CD4-positive, alpha-beta T cell treated with Interleukin-17A for 4 hours (primary cell): ENCODE measurements at regions not wholly inside any gene's neighbourhood (a gene's known extent, or its start where the extent isn't known, plus 50 kb on each side); places are given as distances from the start of the nearest gene placed in this dataset.
A peak's percentile ranks its signal among the peaks of the same experiment; 100 is the strongest.

Experiments used
- DNase-seq: peaks from one replicate; pipeline ENCODE4 v3.0.0-alpha.2; 2020; ENCODE audit warnings: mixed read lengths

GRCh38 chr2:151083856-151084795, 177.5 kb downstream of the RBM43 start:
- DNase-seq = no peak

GRCh38 chr2:151078889-151079288, 182.8 kb downstream of the RBM43 start:
- no peak for DNase-seq

GRCh38 chr2:151071906-151072305, 189.8 kb downstream of the RBM43 start:
- DNase-seq = no peak

GRCh38 chr2:151071382-151071781, 190.3 kb downstream of the RBM43 start:
- no peak for DNase-seq

- no peak for DNase-seq
Measured at GRCh38 chr2:151070253-151070652, 191.4 kb downstream of the RBM43 start.

GRCh38 chr2:151067658-151068369, 193.8 kb downstream of the RBM43 start:
- DNase-seq = no peak

- DNase-seq = no peak
Measured at GRCh38 chr2:151063271-151063670, 198.4 kb downstream of the RBM43 start.

GRCh38 chr2:151060287-151060686, 201.4 kb downstream of the RBM43 start:
- DNase-seq = no peak

- no peak for DNase-seq
Measured at GRCh38 chr2:151056870-151057269, 204.8 kb downstream of the RBM43 start.

GRCh38 chr2:151053661-151053990, 208.0 kb downstream of the RBM43 start:
- no peak for DNase-seq

- DNase-seq = no peak
Measured at GRCh38 chr2:151052850-151053660, 208.6 kb downstream of the RBM43 start.

GRCh38 chr2:151051574-151052220, 210.0 kb downstream of the RBM43 start:
- peak; percentile 20 for DNase-seq

GRCh38 chr2:151049746-151050145, 211.9 kb downstream of the RBM43 start:
- no peak for DNase-seq

GRCh38 chr2:151048331-151049054, 213.2 kb downstream of the RBM43 start:
- no peak for DNase-seq

GRCh38 chr2:151043484-151043883, 218.2 kb downstream of the RBM43 start:
- no peak for DNase-seq

- DNase-seq = no peak
Measured at GRCh38 chr2:151042964-151043363, 218.7 kb downstream of the RBM43 start.

GRCh38 chr2:151040039-151040438, 221.6 kb downstream of the RBM43 start:
- no peak for DNase-seq

- DNase-seq = no peak
Measured at GRCh38 chr2:151038516-151038915, 223.1 kb downstream of the RBM43 start.

- DNase-seq = no peak
Measured at GRCh38 chr2:151037434-151037833, 224.2 kb downstream of the RBM43 start.

GRCh38 chr2:151033271-151034248, 228.1 kb downstream of the RBM43 start:
- DNase-seq = no peak

- no peak for DNase-seq
Measured at GRCh38 chr2:151032741-151033191, 228.9 kb downstream of the RBM43 start.
